HL-60 (cell line): ENCODE measurements at regions not wholly inside any gene's neighbourhood (a gene's known extent, or its start where the extent isn't known, plus 50 kb on each side); places are given as distances from the start of the nearest gene placed in this dataset.

Experiments
- POLR2AphosphoS5 ChIP-seq: IDR thresholded peaks from 2 replicates; pipeline ENCODE4 v1.6.1; 2012; ENCODE audit warnings: low read depth
- TF ChIP-seq, protein P1 (sequence below): IDR thresholded peaks from 2 replicates; pipeline ENCODE4 v1.6.1; 2012; ENCODE audit warnings: low read depth; ENCODE audit not compliant: insufficient replicate concordance

DNA sequence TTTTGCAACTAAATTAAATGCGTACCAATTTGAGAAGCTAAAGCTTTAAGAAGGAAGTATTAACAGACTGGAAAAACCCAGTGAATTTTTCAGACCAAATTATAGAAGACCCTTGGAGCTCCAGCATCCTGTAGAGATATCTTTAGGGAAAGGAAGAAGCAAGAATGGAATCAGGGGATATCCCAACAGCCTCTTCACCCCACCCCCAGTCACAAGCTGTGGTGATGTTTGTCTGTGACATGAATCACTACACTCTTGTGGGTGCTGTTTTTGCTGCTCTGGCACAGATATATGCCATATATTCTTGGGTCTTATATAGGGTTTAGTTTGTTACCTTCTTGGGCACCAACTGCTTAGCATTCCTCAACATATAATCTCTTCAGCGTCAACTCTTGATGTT is 78.5 kb upstream of the BCL6 start:
- TF ChIP-seq POLR2AphosphoS5: no peak
- TF ChIP-seq, protein P1, sequence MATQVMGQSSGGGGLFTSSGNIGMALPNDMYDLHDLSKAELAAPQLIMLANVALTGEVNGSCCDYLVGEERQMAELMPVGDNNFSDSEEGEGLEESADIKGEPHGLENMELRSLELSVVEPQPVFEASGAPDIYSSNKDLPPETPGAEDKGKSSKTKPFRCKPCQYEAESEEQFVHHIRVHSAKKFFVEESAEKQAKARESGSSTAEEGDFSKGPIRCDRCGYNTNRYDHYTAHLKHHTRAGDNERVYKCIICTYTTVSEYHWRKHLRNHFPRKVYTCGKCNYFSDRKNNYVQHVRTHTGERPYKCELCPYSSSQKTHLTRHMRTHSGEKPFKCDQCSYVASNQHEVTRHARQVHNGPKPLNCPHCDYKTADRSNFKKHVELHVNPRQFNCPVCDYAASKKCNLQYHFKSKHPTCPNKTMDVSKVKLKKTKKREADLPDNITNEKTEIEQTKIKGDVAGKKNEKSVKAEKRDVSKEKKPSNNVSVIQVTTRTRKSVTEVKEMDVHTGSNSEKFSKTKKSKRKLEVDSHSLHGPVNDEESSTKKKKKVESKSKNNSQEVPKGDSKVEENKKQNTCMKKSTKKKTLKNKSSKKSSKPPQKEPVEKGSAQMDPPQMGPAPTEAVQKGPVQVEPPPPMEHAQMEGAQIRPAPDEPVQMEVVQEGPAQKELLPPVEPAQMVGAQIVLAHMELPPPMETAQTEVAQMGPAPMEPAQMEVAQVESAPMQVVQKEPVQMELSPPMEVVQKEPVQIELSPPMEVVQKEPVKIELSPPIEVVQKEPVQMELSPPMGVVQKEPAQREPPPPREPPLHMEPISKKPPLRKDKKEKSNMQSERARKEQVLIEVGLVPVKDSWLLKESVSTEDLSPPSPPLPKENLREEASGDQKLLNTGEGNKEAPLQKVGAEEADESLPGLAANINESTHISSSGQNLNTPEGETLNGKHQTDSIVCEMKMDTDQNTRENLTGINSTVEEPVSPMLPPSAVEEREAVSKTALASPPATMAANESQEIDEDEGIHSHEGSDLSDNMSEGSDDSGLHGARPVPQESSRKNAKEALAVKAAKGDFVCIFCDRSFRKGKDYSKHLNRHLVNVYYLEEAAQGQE: no peak
